ENCODE measurements at regions not wholly inside any gene's neighbourhood (a gene's known extent, or its start where the extent isn't known, plus 50 kb on each side); places are given as distances from the start of the nearest gene placed in this dataset.

DNA sequence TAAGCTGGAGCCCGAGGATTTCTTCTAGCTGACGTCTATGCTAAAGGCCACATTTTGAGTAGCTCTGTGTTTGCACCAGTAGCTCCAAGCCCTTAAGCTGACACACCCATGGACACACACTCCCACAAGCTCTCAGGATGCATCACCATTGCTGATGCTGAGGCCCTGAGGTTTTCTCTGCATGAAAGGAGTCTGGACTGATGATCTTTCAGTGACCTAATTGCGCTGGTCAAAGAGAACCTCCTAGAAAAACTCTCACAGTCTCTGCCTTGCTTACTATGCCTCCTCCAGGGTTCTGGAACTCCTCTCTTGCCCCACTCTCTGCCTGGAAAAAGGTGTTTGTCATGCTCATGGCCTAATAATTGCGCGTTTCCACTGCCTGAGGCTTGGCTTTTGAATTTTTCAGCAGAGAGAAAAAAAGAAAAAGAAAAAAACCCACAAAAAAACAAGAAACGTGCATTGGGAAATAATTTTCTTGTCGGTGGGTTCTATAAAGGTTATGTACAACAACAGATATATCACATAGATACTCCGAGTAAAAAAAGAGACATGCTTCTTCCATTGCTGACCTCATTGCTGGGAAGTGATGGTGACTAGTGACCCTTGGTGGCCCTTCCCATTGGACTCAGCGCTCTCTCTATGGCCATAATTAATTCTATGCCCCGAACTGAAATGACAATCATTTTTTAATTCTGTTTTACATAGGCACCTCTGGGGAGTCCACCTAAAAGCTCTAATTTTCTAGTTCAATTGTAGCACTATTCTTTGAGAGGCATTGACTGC, 297.0 kb downstream of the TDRD15 start:
- no peaks in the 10 kb centered on the region for H3K36me3 ChIP-seq (ENCODE audit: low read depth, missing control alignments)
- H3K4me1 ChIP-seq: no peaks in the 10 kb centered on the region
- no peak overlapping the region for H3K27ac ChIP-seq
- 87 to 92% methylated on average over 10 of the region's 10 CpGs for whole genome bisulfite sequencing, 2 donors
- TF ChIP-seq, protein P1, sequence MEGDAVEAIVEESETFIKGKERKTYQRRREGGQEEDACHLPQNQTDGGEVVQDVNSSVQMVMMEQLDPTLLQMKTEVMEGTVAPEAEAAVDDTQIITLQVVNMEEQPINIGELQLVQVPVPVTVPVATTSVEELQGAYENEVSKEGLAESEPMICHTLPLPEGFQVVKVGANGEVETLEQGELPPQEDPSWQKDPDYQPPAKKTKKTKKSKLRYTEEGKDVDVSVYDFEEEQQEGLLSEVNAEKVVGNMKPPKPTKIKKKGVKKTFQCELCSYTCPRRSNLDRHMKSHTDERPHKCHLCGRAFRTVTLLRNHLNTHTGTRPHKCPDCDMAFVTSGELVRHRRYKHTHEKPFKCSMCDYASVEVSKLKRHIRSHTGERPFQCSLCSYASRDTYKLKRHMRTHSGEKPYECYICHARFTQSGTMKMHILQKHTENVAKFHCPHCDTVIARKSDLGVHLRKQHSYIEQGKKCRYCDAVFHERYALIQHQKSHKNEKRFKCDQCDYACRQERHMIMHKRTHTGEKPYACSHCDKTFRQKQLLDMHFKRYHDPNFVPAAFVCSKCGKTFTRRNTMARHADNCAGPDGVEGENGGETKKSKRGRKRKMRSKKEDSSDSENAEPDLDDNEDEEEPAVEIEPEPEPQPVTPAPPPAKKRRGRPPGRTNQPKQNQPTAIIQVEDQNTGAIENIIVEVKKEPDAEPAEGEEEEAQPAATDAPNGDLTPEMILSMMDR (IDR thresholded peaks at IDR 0.05): no peak
- no peak for TF ChIP-seq POLR2A (IDR thresholded peaks at IDR 0.05)
- H3K27me3 ChIP-seq: no peaks in the 10 kb centered on the region
- intact Hi-C loops (cut with DNase I; ENCODE audit: low total_unique reads): no loop called here
- no peak for DNase-seq
- no peaks in the 10 kb centered on the region for H3K9me3 ChIP-seq
- no peak overlapping the region for H3K4me3 ChIP-seq

DNA sequence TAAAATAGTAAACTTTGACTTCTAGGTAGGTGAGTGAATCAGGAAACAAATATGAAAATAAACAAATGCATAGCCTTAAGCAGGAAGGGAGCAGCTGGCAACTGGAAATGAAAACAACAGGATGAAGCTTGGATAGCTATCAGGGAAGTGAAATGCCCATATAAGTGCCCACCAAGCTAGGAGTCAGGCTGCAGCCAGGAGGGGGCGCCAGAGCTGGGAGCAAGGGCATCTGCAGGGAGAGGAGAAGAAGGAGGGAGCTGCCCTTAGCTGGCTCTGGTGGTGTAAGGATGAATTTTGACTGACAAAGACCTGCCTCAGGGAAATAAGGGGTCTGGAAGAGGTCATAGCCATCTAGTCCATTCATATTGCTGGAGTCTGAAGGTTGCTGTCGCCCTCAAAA, 298.3 kb downstream of the TDRD15 start:
- H3K4me1 ChIP-seq: no peaks in the 10 kb centered on the region
- TF ChIP-seq, protein P1 (IDR thresholded peaks at IDR 0.05): peak in 2 of 3 experiments; percentile 39 to 56
- no peak for TF ChIP-seq POLR2A (IDR thresholded peaks at IDR 0.05)
- H3K27me3 ChIP-seq: no peaks in the 10 kb centered on the region
- DNase-seq: peak; percentile 71
- H3K4me3 ChIP-seq: no peak overlapping the region
- H3K9me3 ChIP-seq: no peaks in the 10 kb centered on the region
- H3K36me3 ChIP-seq (ENCODE audit: low read depth, missing control alignments): no peaks in the 10 kb centered on the region
- intact Hi-C loops (cut with DNase I; ENCODE audit: low total_unique reads): no loop called here
- WGBS, 2 donors: 51 to 69% methylated on average over 2 of the region's 2 CpGs
- H3K27ac ChIP-seq: no peak overlapping the region

DNA sequence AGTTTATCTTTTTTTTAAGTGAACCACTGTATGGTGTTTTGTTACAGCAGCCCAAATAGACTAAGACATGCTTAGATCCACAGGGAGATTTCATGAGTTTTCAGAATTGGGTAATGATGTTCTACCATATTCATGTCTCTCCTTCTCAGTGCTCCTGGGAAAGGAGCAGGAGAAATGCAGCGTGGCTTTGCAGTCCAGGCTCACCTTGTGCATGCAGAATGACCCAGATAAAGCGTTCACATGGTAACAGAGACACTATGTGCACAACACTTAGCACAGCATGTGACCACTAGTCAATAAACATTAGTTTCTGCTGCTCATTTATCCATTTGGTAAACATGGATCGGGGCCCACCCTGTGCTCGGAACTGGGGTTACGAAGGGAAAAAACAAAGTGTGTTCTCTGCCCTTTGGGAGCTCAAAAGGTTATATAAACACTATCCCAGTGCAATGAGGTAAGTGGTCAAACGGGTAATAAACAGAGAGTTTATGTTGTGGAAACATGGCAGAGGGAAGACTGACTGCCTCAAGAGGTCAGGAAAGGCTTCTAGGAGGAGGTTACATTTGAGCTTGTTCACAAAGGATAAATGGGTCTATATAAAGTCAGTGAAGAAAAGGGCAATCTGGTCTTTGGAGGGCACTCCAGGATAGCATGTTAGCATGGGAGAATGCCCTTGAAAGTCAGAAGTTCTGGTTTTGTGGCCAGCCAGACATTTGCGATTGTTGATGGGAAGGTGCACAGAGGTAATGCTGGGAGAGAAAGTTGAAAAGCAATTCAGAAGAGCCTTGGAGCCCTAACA, 299.2 kb downstream of the TDRD15 start:
- H3K4me1 ChIP-seq: no peaks in the 10 kb centered on the region

DNA sequence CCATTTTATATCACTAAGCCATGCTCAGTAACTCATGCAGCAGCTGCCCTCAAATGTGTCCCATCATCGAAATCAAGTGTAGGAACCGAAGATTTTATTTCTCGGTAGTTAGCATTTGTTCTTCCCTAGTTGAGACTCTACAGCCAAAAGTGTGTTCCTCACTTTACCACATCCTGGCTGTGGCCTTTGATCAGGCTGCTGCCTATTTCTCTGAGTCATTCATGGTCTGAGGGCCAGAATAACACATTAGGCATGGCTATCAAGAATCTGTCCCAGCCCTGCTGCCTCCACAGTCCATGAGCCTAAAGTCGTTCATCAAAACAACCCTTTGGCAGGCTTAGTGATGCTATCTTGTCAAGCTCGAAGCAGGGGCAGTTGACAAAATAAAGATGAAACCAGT, 300.1 kb downstream of the TDRD15 start:
- Histone ChIP-seq H3K36me3 (ENCODE audit: low read depth, missing control alignments) (no peaks in the 10 kb centered on the region), H3K27ac (no peak overlapping the region), H3K4me1 (no peaks in the 10 kb centered on the region), H3K9me3 (no peaks in the 10 kb centered on the region), H3K27me3 (no peaks in the 10 kb centered on the region), H3K4me3 (no peak overlapping the region)
- TF ChIP-seq, protein P1 (IDR thresholded peaks at IDR 0.05): no peak
- no peak for TF ChIP-seq POLR2A (IDR thresholded peaks at IDR 0.05)
- intact Hi-C loops (cut with DNase I; ENCODE audit: low total_unique reads): no loop called here
- 83 to 88% methylated on average over 5 of the region's 5 CpGs for WGBS, 2 donors
- DNase-seq: no peak

More for the DNA sequence above, 299.2 kb downstream of the TDRD15 start:
- TF ChIP-seq, protein P1 (IDR thresholded peaks at IDR 0.05): no peak
- TF ChIP-seq POLR2A (IDR thresholded peaks at IDR 0.05): no peak
- no peaks in the 10 kb centered on the region for H3K36me3 ChIP-seq (ENCODE audit: low read depth, missing control alignments)
- no peaks in the 10 kb centered on the region for H3K9me3 ChIP-seq
- DNase-seq: no peak
- no peak overlapping the region for H3K4me3 ChIP-seq
- no peaks in the 10 kb centered on the region for H3K27me3 ChIP-seq
- WGBS, 2 donors: 68 to 75% methylated on average over 7 of the region's 7 CpGs
- H3K27ac ChIP-seq: no peak overlapping the region
- intact Hi-C loops (cut with DNase I; ENCODE audit: low total_unique reads): no loop called here

Measured in testis (tissue), 2 donors.